ENCODE measurements at regions not wholly inside any gene's neighbourhood (a gene's known extent, or its start where the extent isn't known, plus 50 kb on each side); places are given as distances from the start of the nearest gene placed in this dataset.
"Not testable (repeated sequence)": the region's sequence is repeated elsewhere in the genome, so short reads cannot be mapped to it uniquely, and the experiment has no call there.

GRCh38 chr2:126982935-126983334 lies 84.2 kb downstream of the TEX51 start:
- no peak overlapping the region for H3K27ac Mint-ChIP-seq
- H3K27me3 Mint-ChIP-seq (ENCODE audit: low read depth, poor library complexity), result peaks cover 7% of the 10 kb centered on the region
- no peak for TF ChIP-seq CTCF (IDR thresholded peaks at IDR 0.05)
- H3K9me3 Mint-ChIP-seq, result peaks cover 24% of the 10 kb centered on the region
- no peak for DNase-seq
- H3K4me1 Mint-ChIP-seq, result peaks cover 2% of the 10 kb centered on the region
- no peaks in the 10 kb centered on the region for H3K36me3 Mint-ChIP-seq (ENCODE audit: low read depth)
- H3K4me3 Mint-ChIP-seq, result no peak overlapping the region

GRCh38 chr2:126986631-126987187 lies 88.0 kb downstream of the TEX51 start:
- Mint-ChIP-seq H3K4me1 (peaks cover 15% of the 10 kb centered on the region), H3K36me3 (ENCODE audit: low read depth) (peaks cover 4% of the 10 kb centered on the region), H3K27ac (no peak overlapping the region), H3K27me3 (ENCODE audit: low read depth, poor library complexity) (peaks cover 3% of the 10 kb centered on the region), H3K4me3 (no peak overlapping the region), H3K9me3 (peaks cover 51% of the 10 kb centered on the region)
- no peak for DNase-seq
- TF ChIP-seq CTCF (IDR thresholded peaks at IDR 0.05), result no peak

- H3K4me3 Mint-ChIP-seq, result no peak overlapping the region
- peaks cover 4% of the 10 kb centered on the region for H3K36me3 Mint-ChIP-seq (ENCODE audit: low read depth)
- H3K9me3 Mint-ChIP-seq, result peaks cover 65% of the 10 kb centered on the region
- H3K4me1 Mint-ChIP-seq, result peaks cover 19% of the 10 kb centered on the region
- no peak for TF ChIP-seq CTCF (IDR thresholded peaks at IDR 0.05)
- peaks cover 8% of the 10 kb centered on the region for H3K27me3 Mint-ChIP-seq (ENCODE audit: low read depth, poor library complexity)
- no peak for DNase-seq
- no peak overlapping the region for H3K27ac Mint-ChIP-seq
These were observed 89.8 kb downstream of the TEX51 start for GRCh38 chr2:126988482-126988881.

GRCh38 chr2:126989064-126989463 lies 90.4 kb downstream of the TEX51 start:
- Mint-ChIP-seq H3K4me1 (peaks cover 19% of the 10 kb centered on the region), H3K9me3 (peaks cover 65% of the 10 kb centered on the region)
- not testable (repeated sequence) for H3K27me3 Mint-ChIP-seq (ENCODE audit: low read depth, poor library complexity); DNase-seq; H3K27ac Mint-ChIP-seq; H3K36me3 Mint-ChIP-seq (ENCODE audit: low read depth); H3K4me3 Mint-ChIP-seq

- Mint-ChIP-seq H3K9me3 (peaks cover 65% of the 10 kb centered on the region), H3K36me3 (ENCODE audit: low read depth) (peaks cover 4% of the 10 kb centered on the region), H3K27me3 (ENCODE audit: low read depth, poor library complexity) (peaks cover 4% of the 10 kb centered on the region), H3K4me1 (peaks cover 19% of the 10 kb centered on the region), H3K4me3 (no peak overlapping the region), H3K27ac (no peak overlapping the region)
- TF ChIP-seq CTCF (IDR thresholded peaks at IDR 0.05), result no peak
- no peak for DNase-seq
These were observed 91.5 kb downstream of the TEX51 start for GRCh38 chr2:126990200-126990599.

GRCh38 chr2:126990605-126991532 lies 92.2 kb downstream of the TEX51 start:
- H3K27me3 Mint-ChIP-seq (ENCODE audit: low read depth, poor library complexity), result peaks cover 4% of the 10 kb centered on the region

More at GRCh38 chr2:126990605-126991532, 92.2 kb downstream of the TEX51 start:
- Mint-ChIP-seq H3K4me3 (no peak overlapping the region), H3K36me3 (ENCODE audit: low read depth) (peaks cover 4% of the 10 kb centered on the region), H3K27ac (no peak overlapping the region), H3K4me1 (peaks cover 25% of the 10 kb centered on the region), H3K9me3 (peaks cover 59% of the 10 kb centered on the region)
- no peak for TF ChIP-seq CTCF (IDR thresholded peaks at IDR 0.05)
- DNase-seq, result no peak
